Prostate gland (tissue), 2 donors: ENCODE measurements at regions not wholly inside any gene's neighbourhood (a gene's known extent, or its start where the extent isn't known, plus 50 kb on each side); places are given as distances from the start of the nearest gene placed in this dataset.

ENCODE experiments used
- DNase-seq: peaks from one replicate; pipeline ENCODE4 v3.0.0-alpha.2; 2019; ENCODE audit warnings: low spot score
- H3K27ac ChIP-seq, 2 donors: fragments of 200-600 bp; sonication (generic); 2 replicates each; pipeline ENCODE4 v1.5.1; 2017 to 2019
- H3K27me3 ChIP-seq: fragments of 200-600 bp; sonication (generic); replicated peaks from 2 replicates; pipeline ENCODE4 v1.5.1; 2019; ENCODE audit not compliant: insufficient read depth
- H3K36me3 ChIP-seq, 2 donors: fragments of 200-600 bp; sonication (generic); 1 replicate in 1 of 2; 2 replicates in 1 of 2; pipeline versions ENCODE4 v1.5.1 to v1.8.1; 2017 to 2019
- H3K4me1 ChIP-seq: fragments of 200-600 bp; sonication (generic); replicated peaks from 2 replicates; pipeline ENCODE4 v1.5.1; 2019
- H3K4me3 ChIP-seq, 2 donors: fragments of 200-600 bp; sonication (generic); 2 replicates each; pipeline ENCODE4 v1.5.1; 2017 to 2019
- H3K9me3 ChIP-seq: fragments of 200-600 bp; sonication (generic); 2 replicates; pipeline ENCODE4 v1.5.1; 2017
- POLR2A ChIP-seq: fragments of 450-650 bp; IDR thresholded peaks from one replicate; pipeline ENCODE4 v1.6.1; 2016; ENCODE audit warnings: antibody characterized with exemption, mild to moderate bottlenecking
- POLR2AphosphoS5 ChIP-seq: sonication (generic); formaldehyde crosslinking; IDR thresholded peaks from one replicate; pipeline ENCODE4 v1.6.1; 2017; ENCODE audit warnings: antibody characterized with exemption
- WGBS: methylation state at CpG from one replicate; pipeline ENCODE4 v1.1.5; 2018; 5-methylcytosine and 5-hydroxymethylcytosine counted together
- intact Hi-C: fragments of 100-400 bp; cut with DNase I; formaldehyde crosslinking; loops from one replicate; pipeline ENCODE4 v1.14.2; 2022
- TF ChIP-seq, protein P1 (sequence below), 4 experiments: fragments of 200-600 bp in 2 of 4; fragments of 450-650 bp in 2 of 4; sonication (generic) in 2 of 4; IDR thresholded peaks; 1 replicate in 3 of 4; 2 replicates in 1 of 4; pipeline ENCODE4 v1.5.1; 2016 to 2019; ENCODE audit warnings: antibody characterized with exemption in 4 of 4, mild to moderate bottlenecking in 2 of 4, moderate library complexity in 2 of 4

DNA sequence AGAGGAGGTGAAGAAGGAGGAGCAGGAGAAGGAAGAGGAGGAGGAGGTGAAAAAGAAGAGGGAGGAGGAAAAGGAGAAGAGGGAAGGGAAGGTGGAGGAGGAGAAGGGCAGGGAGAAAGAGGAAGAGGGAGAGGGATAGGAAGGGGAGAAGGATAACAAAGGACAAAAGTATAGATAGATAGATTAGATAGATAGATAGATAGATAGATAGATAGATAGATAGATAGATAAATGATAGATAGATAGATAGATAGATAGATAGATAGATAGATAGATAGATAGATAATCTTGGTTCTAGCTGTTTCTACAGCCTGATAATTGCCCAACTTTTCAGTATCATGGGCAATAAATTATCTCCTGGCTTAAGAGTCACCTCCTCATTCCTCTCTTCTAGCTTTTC is 296.2 kb upstream of the C16orf82 start:
- Histone ChIP-seq H3K27me3 (no peaks in the 10 kb centered on the region), H3K27ac (no peak overlapping the region)

DNA sequence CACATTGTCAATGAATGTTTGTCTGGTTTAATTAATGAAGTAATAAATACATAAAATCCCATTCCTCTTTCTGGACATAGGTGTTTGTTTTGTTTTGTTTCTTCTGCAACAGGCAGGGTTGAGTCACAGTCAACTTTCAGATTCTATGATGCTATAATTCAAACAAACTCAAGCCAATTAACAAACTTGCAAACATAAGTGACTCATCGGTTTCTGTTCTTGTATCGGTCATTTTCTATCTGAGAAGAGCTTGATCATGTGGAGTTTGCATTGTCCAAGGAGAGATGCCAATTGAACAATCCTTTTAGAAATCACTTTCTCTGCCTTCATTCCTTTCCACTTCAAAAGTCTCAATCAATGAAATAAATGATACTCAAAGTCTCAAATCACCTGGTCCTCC is 294.2 kb upstream of the C16orf82 start:
- no peaks in the 10 kb centered on the region for H3K9me3 ChIP-seq
- 38% methylated on average over 2 of the region's 2 CpGs for WGBS

More for the DNA sequence above, 296.2 kb upstream of the C16orf82 start:
- no peaks in the 10 kb centered on the region for H3K36me3 ChIP-seq
- H3K4me1 ChIP-seq, result no peaks in the 10 kb centered on the region
- DNase-seq, result no peak
- H3K4me3 ChIP-seq, result no peak overlapping the region
- no peaks in the 10 kb centered on the region for H3K9me3 ChIP-seq
- intact Hi-C loops, result no loop called here
- TF ChIP-seq POLR2AphosphoS5, result no peak
- TF ChIP-seq POLR2A, result no peak
- TF ChIP-seq, protein P1, sequence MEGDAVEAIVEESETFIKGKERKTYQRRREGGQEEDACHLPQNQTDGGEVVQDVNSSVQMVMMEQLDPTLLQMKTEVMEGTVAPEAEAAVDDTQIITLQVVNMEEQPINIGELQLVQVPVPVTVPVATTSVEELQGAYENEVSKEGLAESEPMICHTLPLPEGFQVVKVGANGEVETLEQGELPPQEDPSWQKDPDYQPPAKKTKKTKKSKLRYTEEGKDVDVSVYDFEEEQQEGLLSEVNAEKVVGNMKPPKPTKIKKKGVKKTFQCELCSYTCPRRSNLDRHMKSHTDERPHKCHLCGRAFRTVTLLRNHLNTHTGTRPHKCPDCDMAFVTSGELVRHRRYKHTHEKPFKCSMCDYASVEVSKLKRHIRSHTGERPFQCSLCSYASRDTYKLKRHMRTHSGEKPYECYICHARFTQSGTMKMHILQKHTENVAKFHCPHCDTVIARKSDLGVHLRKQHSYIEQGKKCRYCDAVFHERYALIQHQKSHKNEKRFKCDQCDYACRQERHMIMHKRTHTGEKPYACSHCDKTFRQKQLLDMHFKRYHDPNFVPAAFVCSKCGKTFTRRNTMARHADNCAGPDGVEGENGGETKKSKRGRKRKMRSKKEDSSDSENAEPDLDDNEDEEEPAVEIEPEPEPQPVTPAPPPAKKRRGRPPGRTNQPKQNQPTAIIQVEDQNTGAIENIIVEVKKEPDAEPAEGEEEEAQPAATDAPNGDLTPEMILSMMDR (IDR thresholded peaks at IDR 0.05), result no peak

DNA sequence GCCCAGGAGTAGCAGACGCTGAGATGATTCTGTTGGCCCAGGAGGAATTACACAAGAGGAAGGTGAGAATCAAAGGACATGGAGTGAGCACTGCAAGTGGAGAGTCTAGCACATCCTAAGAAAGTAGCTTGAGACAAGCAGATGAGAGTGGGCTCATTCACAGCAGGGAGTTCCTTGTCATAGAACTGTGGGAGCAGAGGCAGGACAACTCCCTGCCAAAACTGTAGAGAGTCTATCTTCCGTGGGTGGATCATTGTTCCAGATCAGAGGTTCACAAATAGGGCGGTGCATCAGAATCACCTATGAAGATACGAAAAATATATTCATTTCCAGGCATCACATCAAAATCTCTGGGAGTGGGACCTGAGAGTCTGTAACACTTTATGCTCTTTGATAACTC is 288.9 kb upstream of the C16orf82 start:
- Histone ChIP-seq H3K4me3 (no peak overlapping the region), H3K27ac (no peak overlapping the region), H3K4me1 (no peaks in the 10 kb centered on the region), H3K36me3 (no peaks in the 10 kb centered on the region), H3K9me3 (no peaks in the 10 kb centered on the region), H3K27me3 (no peaks in the 10 kb centered on the region)
- TF ChIP-seq POLR2AphosphoS5 (no peak), POLR2A (no peak)
- TF ChIP-seq, protein P1 (IDR thresholded peaks at IDR 0.05), result no peak
- DNase-seq, result no peak
- intact Hi-C loops, result no loop called here
- WGBS, result 85% methylated on average over 4 of the region's 4 CpGs

More for the DNA sequence above, 294.2 kb upstream of the C16orf82 start:
- H3K4me3 ChIP-seq, result no peak overlapping the region
- no peak overlapping the region for H3K27ac ChIP-seq
- no peaks in the 10 kb centered on the region for H3K4me1 ChIP-seq
- H3K36me3 ChIP-seq, result no peaks in the 10 kb centered on the region
- TF ChIP-seq, protein P1 (IDR thresholded peaks at IDR 0.05), result no peak
- TF ChIP-seq POLR2AphosphoS5 (no peak), POLR2A (no peak)
- no peak for DNase-seq
- H3K27me3 ChIP-seq, result no peaks in the 10 kb centered on the region
- intact Hi-C loops, result no loop called here

DNA sequence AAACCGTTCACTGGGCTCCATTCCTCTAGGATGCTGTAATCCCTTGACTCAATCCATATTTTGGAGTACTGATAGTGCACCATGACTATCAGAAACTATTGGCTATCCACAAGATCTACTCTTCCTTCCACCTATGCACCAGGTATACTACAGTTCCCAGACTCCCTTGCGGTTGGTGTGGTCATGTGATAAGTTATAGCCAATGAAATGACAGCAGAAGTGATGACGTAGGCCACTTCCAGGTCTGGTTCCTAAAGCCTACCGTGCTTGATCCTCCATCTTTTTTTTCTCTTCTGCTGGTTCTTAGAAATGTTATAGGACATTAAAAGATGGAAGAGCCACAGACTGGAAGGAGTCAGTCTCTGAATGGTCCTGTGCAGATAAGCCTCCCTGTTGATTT is 278.8 kb upstream of the C16orf82 start:
- TF ChIP-seq POLR2A (no peak), POLR2AphosphoS5 (no peak)
- TF ChIP-seq, protein P1 (IDR thresholded peaks at IDR 0.05), result no peak
- H3K27ac ChIP-seq, result no peak overlapping the region
- no peaks in the 10 kb centered on the region for H3K27me3 ChIP-seq
- no peak overlapping the region for H3K4me3 ChIP-seq
- H3K9me3 ChIP-seq, result no peaks in the 10 kb centered on the region
- no peak for DNase-seq
- intact Hi-C loops, result no loop called here
- 65% methylated on average over 4 of the region's 4 CpGs for WGBS
- no peaks in the 10 kb centered on the region for H3K4me1 ChIP-seq
- H3K36me3 ChIP-seq, result no peaks in the 10 kb centered on the region

DNA sequence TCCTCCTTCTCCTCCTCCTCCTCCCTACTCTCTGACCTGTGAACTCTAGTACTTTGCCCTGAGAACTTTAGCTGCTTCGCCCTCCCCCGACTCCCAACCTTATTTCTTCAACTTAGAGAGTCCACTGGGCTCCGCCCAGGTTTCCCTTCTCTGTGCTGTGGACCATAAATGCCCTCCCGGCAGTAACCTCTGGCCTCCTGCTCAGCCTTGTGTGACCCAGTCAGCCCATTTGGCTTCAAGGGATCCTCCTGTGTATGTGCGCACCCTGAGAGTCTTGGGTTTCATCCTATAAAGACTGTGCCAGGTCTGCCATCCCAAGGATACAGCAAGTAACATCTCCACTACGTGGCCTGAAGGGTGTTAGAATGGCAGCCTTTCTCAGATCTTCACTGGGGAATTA is 275.6 kb upstream of the C16orf82 start:
- Histone ChIP-seq H3K27ac (no peak overlapping the region), H3K27me3 (no peaks in the 10 kb centered on the region), H3K4me3 (no peak overlapping the region), H3K36me3 (no peaks in the 10 kb centered on the region), H3K4me1 (no peaks in the 10 kb centered on the region), H3K9me3 (no peaks in the 10 kb centered on the region)
- intact Hi-C loops, result no loop called here
- WGBS, result 37% methylated on average over 6 of the region's 6 CpGs
- DNase-seq, result no peak
- no peak for TF ChIP-seq POLR2AphosphoS5
- no peak for TF ChIP-seq POLR2A
- TF ChIP-seq, protein P1 (IDR thresholded peaks at IDR 0.05), result no peak
